ENCODE measurements at regions not wholly inside any gene's neighbourhood (a gene's known extent, or its start where the extent isn't known, plus 50 kb on each side); places are given as distances from the start of the nearest gene placed in this dataset.

GRCh38 chr11:79686703-79687419 is 246.0 kb upstream of the TENM4 start:
- CTCF ChIA-PET: no interaction called here
- H3K27ac Mint-ChIP-seq (ENCODE audit: low read depth, unreplicated experiment): no peak overlapping the region
- H3K4me1 Mint-ChIP-seq (ENCODE audit: insufficient read depth, unreplicated experiment): no peaks in the 10 kb centered on the region
- POLR2A ChIA-PET: no interaction called here
- no TSS peak for BruUV-seq (replicated peaks)
- no peak for TF ChIP-seq CTCF (IDR thresholded peaks at IDR 0.05; ENCODE audit: unreplicated experiment)
- H3K27me3 Mint-ChIP-seq (ENCODE audit: insufficient read depth, unreplicated experiment): no peaks in the 10 kb centered on the region
- H3K9me3 Mint-ChIP-seq (ENCODE audit: unreplicated experiment): no peaks in the 10 kb centered on the region
- no peaks in the 10 kb centered on the region for H3K36me3 Mint-ChIP-seq (ENCODE audit: insufficient read depth, unreplicated experiment)
- peak; percentile 25 for DNase-seq (ENCODE audit: unreplicated experiment)
- intact Hi-C loops (cut with micrococcal nuclease): no loop called here
- no peak overlapping the region for H3K4me3 Mint-ChIP-seq (ENCODE audit: unreplicated experiment)

- BruUV-seq (replicated peaks): no TSS peak
- Mint-ChIP-seq H3K36me3 (ENCODE audit: insufficient read depth, unreplicated experiment) (no peaks in the 10 kb centered on the region), H3K9me3 (ENCODE audit: unreplicated experiment) (no peaks in the 10 kb centered on the region), H3K4me1 (ENCODE audit: insufficient read depth, unreplicated experiment) (peaks cover under 1% of the 10 kb centered on the region), H3K4me3 (ENCODE audit: unreplicated experiment) (no peak overlapping the region), H3K27me3 (ENCODE audit: insufficient read depth, unreplicated experiment) (peaks cover 10% of the 10 kb centered on the region), H3K27ac (ENCODE audit: low read depth, unreplicated experiment) (no peak overlapping the region)
- ChIA-PET CTCF (interaction anchor here (0.6 to 0.7 kb wide), 2 partner anchors 274 to 523 kb away, joined by 3 read pairs; no protein-coding TSS in a partner anchor), POLR2A (no interaction called here)
- intact Hi-C loops (cut with micrococcal nuclease): no loop called here
- DNase-seq (ENCODE audit: unreplicated experiment): no peak
- TF ChIP-seq CTCF (IDR thresholded peaks at IDR 0.05; ENCODE audit: unreplicated experiment): no peak
Measured at GRCh38 chr11:79683930-79684329, 243.1 kb upstream of the TENM4 start.

GRCh38 chr11:79678780-79679452 is 238.1 kb upstream of the TENM4 start:
- no peak overlapping the region for H3K4me3 Mint-ChIP-seq (ENCODE audit: unreplicated experiment)
- H3K36me3 Mint-ChIP-seq (ENCODE audit: insufficient read depth, unreplicated experiment): no peaks in the 10 kb centered on the region
- intact Hi-C loops (cut with micrococcal nuclease): no loop called here
- BruUV-seq (replicated peaks): no TSS peak
- ChIA-PET CTCF (interaction anchor here (0.6 to 1.1 kb wide), 3 partner anchors 137 to 278 kb away, joined by 3 read pairs; no protein-coding TSS in a partner anchor), POLR2A (interaction anchor here (1.4 kb wide), 1 partner anchor 12 kb away, joined by 4 read pairs; no protein-coding TSS in a partner anchor)
- H3K4me1 Mint-ChIP-seq (ENCODE audit: insufficient read depth, unreplicated experiment): peaks cover 5% of the 10 kb centered on the region
- DNase-seq (ENCODE audit: unreplicated experiment): no peak
- no peak for TF ChIP-seq CTCF (IDR thresholded peaks at IDR 0.05; ENCODE audit: unreplicated experiment)
- no peaks in the 10 kb centered on the region for H3K9me3 Mint-ChIP-seq (ENCODE audit: unreplicated experiment)
- peaks cover 10% of the 10 kb centered on the region for H3K27me3 Mint-ChIP-seq (ENCODE audit: insufficient read depth, unreplicated experiment)
- no peak overlapping the region for H3K27ac Mint-ChIP-seq (ENCODE audit: low read depth, unreplicated experiment)

GRCh38 chr11:79676396-79676795 is 235.6 kb upstream of the TENM4 start:
- DNase-seq (ENCODE audit: unreplicated experiment): no peak
- CTCF ChIA-PET: no interaction called here
- Mint-ChIP-seq H3K4me1 (ENCODE audit: insufficient read depth, unreplicated experiment) (peaks cover 5% of the 10 kb centered on the region), H3K36me3 (ENCODE audit: insufficient read depth, unreplicated experiment) (no peaks in the 10 kb centered on the region), H3K27me3 (ENCODE audit: insufficient read depth, unreplicated experiment) (peaks cover 10% of the 10 kb centered on the region), H3K4me3 (ENCODE audit: unreplicated experiment) (no peak overlapping the region), H3K27ac (ENCODE audit: low read depth, unreplicated experiment) (no peak overlapping the region), H3K9me3 (ENCODE audit: unreplicated experiment) (no peaks in the 10 kb centered on the region)
- no peak for TF ChIP-seq CTCF (IDR thresholded peaks at IDR 0.05; ENCODE audit: unreplicated experiment)
- no TSS peak for BruUV-seq (replicated peaks)
- intact Hi-C loops (cut with micrococcal nuclease): no loop called here
- POLR2A ChIA-PET: no interaction called here

Measured in MCF 10A (cell line).